Fibroblast of lung (primary cell): ENCODE measurements at regions not wholly inside any gene's neighbourhood (a gene's known extent, or its start where the extent isn't known, plus 50 kb on each side); places are given as distances from the start of the nearest gene placed in this dataset.

Experiments used
- DNase-seq, 2 donors: peaks; one replicate each; pipeline versions ENCODE4 v3.0.0 to v3.0.0-alpha.2; 2010; ENCODE audit warnings: low read depth in 2 of 2
- H2AFZ ChIP-seq: 2 replicates; pipeline ENCODE4 v1.5.1; 2012; ENCODE audit warnings: low read length, control low read depth, inconsistent platforms
- H3K27ac ChIP-seq: 2 replicates; pipeline ENCODE4 v1.5.1; 2011; ENCODE audit warnings: low read length, control low read depth; ENCODE audit not compliant: insufficient read depth
- H3K27me3 ChIP-seq: 2 replicates; pipeline ENCODE4 v1.5.1; 2011; ENCODE audit warnings: mild to moderate bottlenecking, low read length; ENCODE audit not compliant: control insufficient read depth, insufficient read depth
- H3K36me3 ChIP-seq: 2 replicates; pipeline ENCODE4 v1.5.1; 2011; ENCODE audit warnings: low read length; ENCODE audit not compliant: control insufficient read depth, insufficient read depth
- H3K4me1 ChIP-seq: 2 replicates; pipeline ENCODE4 v1.5.1; 2011; ENCODE audit warnings: low read length; ENCODE audit not compliant: control insufficient read depth, insufficient read depth; ENCODE audit errors: extremely low read depth
- H3K4me2 ChIP-seq: 2 replicates; pipeline ENCODE4 v1.5.1; 2011; ENCODE audit warnings: low read length, control low read depth; ENCODE audit not compliant: insufficient read depth; ENCODE audit errors: extremely low read depth
- H3K4me3 ChIP-seq, 4 experiments: fragments of 200-600 bp in 1 of 4; sonication (generic) in 1 of 4; replicated peaks in 1 of 4; 2 replicates each; pipeline ENCODE4 v1.5.1; 2011 to 2016; ENCODE audit warnings: low read length in 4 of 4, low read depth in 3 of 4, mild to moderate bottlenecking in 3 of 4, control low read depth in 2 of 4, inconsistent platforms in 1 of 4, mixed read lengths in 1 of 4; ENCODE audit not compliant: insufficient read depth in 1 of 4; ENCODE audit errors: control extremely low read depth in 1 of 4
- H3K79me2 ChIP-seq: 2 replicates; pipeline ENCODE4 v1.5.1; 2012; ENCODE audit warnings: mild to moderate bottlenecking, low read length, inconsistent platforms; ENCODE audit not compliant: control insufficient read depth, insufficient read depth
- H3K9ac ChIP-seq: 2 replicates; pipeline ENCODE4 v1.5.1; 2011; ENCODE audit warnings: mild to moderate bottlenecking, low read length, control low read depth; ENCODE audit not compliant: insufficient read depth
- H3K9me3 ChIP-seq: 2 replicates; pipeline ENCODE4 v1.5.1; 2012; ENCODE audit warnings: low read depth, low read length; ENCODE audit not compliant: control insufficient read depth, insufficient read depth
- H4K20me1 ChIP-seq: 2 replicates; pipeline ENCODE4 v1.5.1; 2011; ENCODE audit warnings: low read length; ENCODE audit not compliant: control insufficient read depth, insufficient read depth; ENCODE audit errors: extremely low read depth
- CTCF ChIP-seq, 2 donors: IDR thresholded peaks in 1 of 2; conservative IDR thresholded peaks in 1 of 2; 1 replicate in 1 of 2; 2 replicates in 1 of 2; pipeline ENCODE4 v1.5.1; 2011 to 2012; ENCODE audit warnings: low read length in 2 of 2, control low read depth in 1 of 2, inconsistent platforms in 1 of 2, low read depth in 1 of 2, mild to moderate bottlenecking in 1 of 2
- EZH2 ChIP-seq: IDR thresholded peaks from 2 replicates; pipeline ENCODE4 v1.5.1; 2012; ENCODE audit warnings: low read length, control low read depth, mild to moderate bottlenecking; ENCODE audit errors: missing control alignments

- no peak overlapping the region for H3K27ac ChIP-seq
- H3K4me3 ChIP-seq: no peak overlapping the region
- H3K4me2 ChIP-seq: no peak overlapping the region
- H2AFZ ChIP-seq: no peak overlapping the region
- H3K9me3 ChIP-seq: no peaks in the 10 kb centered on the region
- no peaks in the 10 kb centered on the region for H3K79me2 ChIP-seq
- no peaks in the 10 kb centered on the region for H3K4me1 ChIP-seq
- no peaks in the 10 kb centered on the region for H3K36me3 ChIP-seq
- DNase-seq: no peak
- no peak overlapping the region for H3K9ac ChIP-seq
- no peaks in the 10 kb centered on the region for H4K20me1 ChIP-seq
- no peaks in the 10 kb centered on the region for H3K27me3 ChIP-seq
- TF ChIP-seq EZH2 (no peak), CTCF (conservative IDR thresholded peaks at IDR 0.05 in 1 of 2, IDR thresholded peaks at IDR 0.05 in 1 of 2; ENCODE audit: low read depth in 1 of 2, low read length in 2 of 2) (no peak)
These were observed 60.3 kb downstream of the ADRA2C start for GRCh38 chr4:3826247-3827172.

- no peak overlapping the region for H3K27ac ChIP-seq
These were observed 61.7 kb downstream of the ADRA2C start for GRCh38 chr4:3827616-3828492.

More at GRCh38 chr4:3827616-3828492, 61.7 kb downstream of the ADRA2C start:
- Histone ChIP-seq H3K27me3 (no peaks in the 10 kb centered on the region), H3K79me2 (no peaks in the 10 kb centered on the region), H3K9ac (no peak overlapping the region), H3K36me3 (no peaks in the 10 kb centered on the region), H3K4me3 (no peak overlapping the region), H2AFZ (no peak overlapping the region), H3K9me3 (no peaks in the 10 kb centered on the region), H3K4me2 (no peak overlapping the region), H3K4me1 (no peaks in the 10 kb centered on the region), H4K20me1 (no peaks in the 10 kb centered on the region)
- TF ChIP-seq CTCF (conservative IDR thresholded peaks at IDR 0.05 in 1 of 2, IDR thresholded peaks at IDR 0.05 in 1 of 2; ENCODE audit: low read depth in 1 of 2, low read length in 2 of 2) (no peak), EZH2 (no peak)
- peak; percentile 18 to 32 for DNase-seq
